ENCODE measurements at regions not wholly inside any gene's neighbourhood (a gene's known extent, or its start where the extent isn't known, plus 50 kb on each side); places are given as distances from the start of the nearest gene placed in this dataset.

GRCh38 chr2:2812648-2813047, 481.6 kb upstream of the MYT1L start:
- no peak for TF ChIP-seq CTCF (IDR thresholded peaks at IDR 0.05; ENCODE audit: insufficient read depth, missing control alignments)
- FAIRE-seq, result no peak
- no peak for DNase-seq (ENCODE audit: insufficient read length, low spot score)

GRCh38 chr2:2812117-2812516, 481.0 kb upstream of the MYT1L start:
- DNase-seq (ENCODE audit: insufficient read length, low spot score) (no peak), FAIRE-seq (no peak)
- no peak for TF ChIP-seq CTCF (IDR thresholded peaks at IDR 0.05; ENCODE audit: insufficient read depth, missing control alignments)

GRCh38 chr2:2810504-2810903, 479.4 kb upstream of the MYT1L start:
- DNase-seq (ENCODE audit: insufficient read length, low spot score), result no peak
- FAIRE-seq, result no peak
- no peak for TF ChIP-seq CTCF (IDR thresholded peaks at IDR 0.05; ENCODE audit: insufficient read depth, missing control alignments)

GRCh38 chr2:2809771-2810170, 478.7 kb upstream of the MYT1L start:
- no peak for DNase-seq (ENCODE audit: insufficient read length, low spot score)
- FAIRE-seq, result no peak
- TF ChIP-seq CTCF (IDR thresholded peaks at IDR 0.05; ENCODE audit: insufficient read depth, missing control alignments), result no peak

- no peak for DNase-seq (ENCODE audit: insufficient read length, low spot score)
- no peak for FAIRE-seq
- no peak for TF ChIP-seq CTCF (IDR thresholded peaks at IDR 0.05; ENCODE audit: insufficient read depth, missing control alignments)
These were observed 477.5 kb upstream of the MYT1L start for GRCh38 chr2:2808551-2809058.

GRCh38 chr2:2806711-2807110, 475.6 kb upstream of the MYT1L start:
- TF ChIP-seq CTCF (IDR thresholded peaks at IDR 0.05; ENCODE audit: insufficient read depth, missing control alignments), result no peak
- no peak for FAIRE-seq
- DNase-seq (ENCODE audit: insufficient read length, low spot score), result no peak

- FAIRE-seq (no peak), DNase-seq (ENCODE audit: insufficient read length, low spot score) (no peak)
- TF ChIP-seq CTCF (IDR thresholded peaks at IDR 0.05; ENCODE audit: insufficient read depth, missing control alignments), result no peak
These were observed 474.2 kb upstream of the MYT1L start for GRCh38 chr2:2805263-2805662.

All from D721Med (cell line).